ENCODE measurements at regions not wholly inside any gene's neighbourhood (a gene's known extent, or its start where the extent isn't known, plus 50 kb on each side); places are given as distances from the start of the nearest gene placed in this dataset.

DNA sequence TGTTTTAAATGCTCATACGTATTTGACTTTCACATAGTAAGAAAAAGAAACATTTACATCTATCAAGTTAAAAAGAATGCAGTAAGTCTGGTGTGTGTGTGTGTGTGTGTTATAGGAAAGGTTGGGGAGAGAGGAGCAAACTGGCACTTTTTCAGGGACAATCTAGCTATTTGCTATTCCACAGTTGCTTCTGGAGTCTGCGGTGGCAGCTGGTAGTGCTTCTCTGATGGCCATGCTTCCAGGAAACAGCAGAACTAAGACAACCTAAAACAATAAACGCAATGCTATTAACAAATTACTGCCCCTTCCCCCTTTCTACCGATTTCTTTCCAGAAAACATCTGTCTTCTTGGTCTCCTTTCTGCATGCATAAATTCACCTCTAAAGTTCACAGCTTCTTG, 70.0 kb upstream of the CDH10 start:
- ATAC-seq, result peak; percentile 49; the same call in 2 of the 3 replicates
- TF ChIP-seq CSRNP3 (CRISPR knock-in tag; IDR thresholded peaks at IDR 0.05), result no peak
- TF ChIP-seq, protein P1, sequence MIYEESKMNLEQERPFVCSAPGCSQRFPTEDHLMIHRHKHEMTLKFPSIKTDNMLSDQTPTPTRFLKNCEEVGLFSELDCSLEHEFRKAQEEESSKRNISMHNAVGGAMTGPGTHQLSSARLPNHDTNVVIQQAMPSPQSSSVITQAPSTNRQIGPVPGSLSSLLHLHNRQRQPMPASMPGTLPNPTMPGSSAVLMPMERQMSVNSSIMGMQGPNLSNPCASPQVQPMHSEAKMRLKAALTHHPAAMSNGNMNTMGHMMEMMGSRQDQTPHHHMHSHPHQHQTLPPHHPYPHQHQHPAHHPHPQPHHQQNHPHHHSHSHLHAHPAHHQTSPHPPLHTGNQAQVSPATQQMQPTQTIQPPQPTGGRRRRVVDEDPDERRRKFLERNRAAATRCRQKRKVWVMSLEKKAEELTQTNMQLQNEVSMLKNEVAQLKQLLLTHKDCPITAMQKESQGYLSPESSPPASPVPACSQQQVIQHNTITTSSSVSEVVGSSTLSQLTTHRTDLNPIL (CRISPR knock-in tag; IDR thresholded peaks at IDR 0.05; ENCODE audit: low read depth), result no peak
- no peak for TF ChIP-seq ARNTL (CRISPR knock-in tag; IDR thresholded peaks at IDR 0.05; ENCODE audit: borderline replicate concordance, low read depth)

DNA sequence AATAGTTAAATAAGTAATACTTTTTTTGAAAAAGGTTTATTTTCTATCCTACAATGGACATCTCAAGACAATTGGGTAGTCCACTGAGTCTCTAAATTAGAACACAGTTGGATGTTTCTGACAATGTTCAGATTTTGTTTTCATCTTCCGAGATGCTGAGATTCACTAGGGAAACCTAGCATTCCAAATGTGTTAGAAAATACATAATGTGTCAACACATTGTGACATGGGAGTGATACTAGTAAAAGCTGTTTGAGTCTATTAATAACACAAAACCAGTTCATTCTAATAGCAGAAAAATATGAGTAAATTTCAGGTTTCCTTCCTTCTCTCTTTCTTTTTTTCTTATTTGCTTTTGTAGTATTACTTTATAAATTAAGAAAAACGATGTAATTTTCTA, 68.2 kb upstream of the CDH10 start:
- ATAC-seq, result no peak
- TF ChIP-seq ZFP30 (CRISPR knock-in tag; IDR thresholded peaks at IDR 0.05) (no peak), ZFP3 (CRISPR knock-in tag; IDR thresholded peaks at IDR 0.05) (no peak), ZNF70 (CRISPR knock-in tag; IDR thresholded peaks at IDR 0.05) (no peak), ARNTL (CRISPR knock-in tag; IDR thresholded peaks at IDR 0.05; ENCODE audit: borderline replicate concordance, low read depth) (no peak), ZNF8 (CRISPR knock-in tag; IDR thresholded peaks at IDR 0.05) (no peak), CSDC2 (CRISPR knock-in tag; IDR thresholded peaks at IDR 0.05) (no peak), TOX (CRISPR knock-in tag; IDR thresholded peaks at IDR 0.05; ENCODE audit: borderline replicate concordance) (no peak), ESRRG (CRISPR knock-in tag; IDR thresholded peaks at IDR 0.05) (no peak), ISL1 (CRISPR knock-in tag; IDR thresholded peaks at IDR 0.05) (no peak), GLIS3 (CRISPR knock-in tag; IDR thresholded peaks at IDR 0.05) (no peak), PPARA (CRISPR knock-in tag; IDR thresholded peaks at IDR 0.05; ENCODE audit: borderline replicate concordance) (no peak), ZNF565 (CRISPR knock-in tag; conservative IDR thresholded peaks at IDR 0.05; ENCODE audit: low read depth) (no peak), TCF4 (CRISPR knock-in tag; IDR thresholded peaks at IDR 0.05; ENCODE audit: borderline replicate concordance) (no peak)
- TF ChIP-seq, protein P2, sequence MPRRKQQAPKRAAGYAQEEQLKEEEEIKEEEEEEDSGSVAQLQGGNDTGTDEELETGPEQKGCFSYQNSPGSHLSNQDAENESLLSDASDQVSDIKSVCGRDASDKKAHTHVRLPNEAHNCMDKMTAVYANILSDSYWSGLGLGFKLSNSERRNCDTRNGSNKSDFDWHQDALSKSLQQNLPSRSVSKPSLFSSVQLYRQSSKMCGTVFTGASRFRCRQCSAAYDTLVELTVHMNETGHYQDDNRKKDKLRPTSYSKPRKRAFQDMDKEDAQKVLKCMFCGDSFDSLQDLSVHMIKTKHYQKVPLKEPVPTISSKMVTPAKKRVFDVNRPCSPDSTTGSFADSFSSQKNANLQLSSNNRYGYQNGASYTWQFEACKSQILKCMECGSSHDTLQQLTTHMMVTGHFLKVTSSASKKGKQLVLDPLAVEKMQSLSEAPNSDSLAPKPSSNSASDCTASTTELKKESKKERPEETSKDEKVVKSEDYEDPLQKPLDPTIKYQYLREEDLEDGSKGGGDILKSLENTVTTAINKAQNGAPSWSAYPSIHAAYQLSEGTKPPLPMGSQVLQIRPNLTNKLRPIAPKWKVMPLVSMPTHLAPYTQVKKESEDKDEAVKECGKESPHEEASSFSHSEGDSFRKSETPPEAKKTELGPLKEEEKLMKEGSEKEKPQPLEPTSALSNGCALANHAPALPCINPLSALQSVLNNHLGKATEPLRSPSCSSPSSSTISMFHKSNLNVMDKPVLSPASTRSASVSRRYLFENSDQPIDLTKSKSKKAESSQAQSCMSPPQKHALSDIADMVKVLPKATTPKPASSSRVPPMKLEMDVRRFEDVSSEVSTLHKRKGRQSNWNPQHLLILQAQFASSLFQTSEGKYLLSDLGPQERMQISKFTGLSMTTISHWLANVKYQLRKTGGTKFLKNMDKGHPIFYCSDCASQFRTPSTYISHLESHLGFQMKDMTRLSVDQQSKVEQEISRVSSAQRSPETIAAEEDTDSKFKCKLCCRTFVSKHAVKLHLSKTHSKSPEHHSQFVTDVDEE (CRISPR knock-in tag; IDR thresholded peaks at IDR 0.05), result no peak
- TF ChIP-seq, protein P1 (CRISPR knock-in tag; IDR thresholded peaks at IDR 0.05; ENCODE audit: low read depth), result no peak

DNA sequence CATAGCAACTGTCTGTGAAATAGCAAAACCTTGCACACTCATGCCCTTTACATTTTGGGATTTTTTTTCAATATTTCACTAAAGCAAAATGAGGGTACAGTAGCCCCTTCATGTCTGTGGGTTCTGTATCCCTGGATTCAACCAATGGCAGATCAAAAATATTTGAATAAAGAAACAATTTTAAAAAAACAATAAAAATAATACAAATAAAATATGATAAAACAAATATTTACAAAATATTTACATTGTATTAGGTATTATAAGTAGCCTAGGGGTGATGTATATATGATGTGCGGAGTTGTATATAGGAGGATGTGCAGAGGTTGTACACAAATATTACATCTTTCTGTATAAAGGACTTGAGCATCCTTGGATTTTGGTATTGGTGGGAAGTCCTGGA, 67.3 kb upstream of the CDH10 start:
- ATAC-seq, result no peak
- TF ChIP-seq SNAI2 (CRISPR knock-in tag; IDR thresholded peaks at IDR 0.05) (no peak), ZNF8 (CRISPR knock-in tag; IDR thresholded peaks at IDR 0.05) (no peak), ZFP30 (CRISPR knock-in tag; IDR thresholded peaks at IDR 0.05) (no peak), TOX (CRISPR knock-in tag; IDR thresholded peaks at IDR 0.05; ENCODE audit: borderline replicate concordance) (no peak), RARB (CRISPR knock-in tag; IDR thresholded peaks at IDR 0.05) (no peak), CSRNP3 (CRISPR knock-in tag; IDR thresholded peaks at IDR 0.05) (no peak), ZNF565 (CRISPR knock-in tag; conservative IDR thresholded peaks at IDR 0.05; ENCODE audit: low read depth) (no peak), GLIS3 (CRISPR knock-in tag; IDR thresholded peaks at IDR 0.05) (no peak), ZNF70 (CRISPR knock-in tag; IDR thresholded peaks at IDR 0.05) (no peak), ARNTL (CRISPR knock-in tag; IDR thresholded peaks at IDR 0.05; ENCODE audit: borderline replicate concordance, low read depth) (no peak), POU6F1 (CRISPR knock-in tag; IDR thresholded peaks at IDR 0.05; ENCODE audit: borderline replicate concordance, low read depth) (no peak), ISL1 (CRISPR knock-in tag; IDR thresholded peaks at IDR 0.05) (no peak), ESRRG (CRISPR knock-in tag; IDR thresholded peaks at IDR 0.05) (no peak), TCF4 (CRISPR knock-in tag; IDR thresholded peaks at IDR 0.05; ENCODE audit: borderline replicate concordance) (no peak), OSR1 (CRISPR knock-in tag; IDR thresholded peaks at IDR 0.05) (no peak), PPARA (CRISPR knock-in tag; IDR thresholded peaks at IDR 0.05; ENCODE audit: borderline replicate concordance) (no peak)
- TF ChIP-seq, protein P2 (CRISPR knock-in tag; IDR thresholded peaks at IDR 0.05), result no peak
- TF ChIP-seq, protein P1 (CRISPR knock-in tag; IDR thresholded peaks at IDR 0.05; ENCODE audit: low read depth), result no peak

Measured in SK-N-SH treated with all-trans-retinoic acid at 6 μM for 48 hours (cell line).